Colonic mucosa (tissue), 4 donors: ENCODE measurements at regions not wholly inside any gene's neighbourhood (a gene's known extent, or its start where the extent isn't known, plus 50 kb on each side); places are given as distances from the start of the nearest gene placed in this dataset.

Experiments used
- DNase-seq: peaks from one replicate; pipeline ENCODE4 v3.0.0-alpha.2; 2020
- H3K27ac ChIP-seq: fragments of 200-600 bp; one replicate; pipeline ENCODE4 v1.8.0; 2021
- H3K27me3 ChIP-seq: fragments of 200-600 bp; one replicate; pipeline ENCODE4 v1.8.0; 2021
- H3K36me3 ChIP-seq: fragments of 200-600 bp; one replicate; pipeline ENCODE4 v1.8.0; 2021
- H3K4me1 ChIP-seq: fragments of 200-600 bp; one replicate; pipeline ENCODE4 v1.8.0; 2021; ENCODE audit warnings: mild to moderate bottlenecking
- H3K4me3 ChIP-seq: fragments of 200-600 bp; one replicate; pipeline ENCODE4 v1.8.0; 2021
- H3K9ac ChIP-seq, 2 donors: one replicate each; pipeline ENCODE4 v1.7.0; 2013; ENCODE audit warnings: control low read depth in 2 of 2, low read depth in 2 of 2, low read length in 2 of 2
- H3K9me3 ChIP-seq: fragments of 200-600 bp; one replicate; pipeline ENCODE4 v1.8.0; 2021
- intact Hi-C: fragments of 100-400 bp; cut with DNase I; formaldehyde crosslinking; loops from one replicate; pipeline ENCODE4 v1.14.1; 2022
- TF ChIP-seq, protein P1 (sequence below): fragments of 200-600 bp; IDR thresholded peaks from one replicate; pipeline ENCODE4 v1.8.0; 2022; ENCODE audit warnings: antibody characterized with exemption, mild to moderate bottlenecking
- donor health status: healthy.
- donor health status: DM: no; HTN: no; CAD: no.
- donor health status: DM: no; HTN: no; CAD: no.

DNA sequence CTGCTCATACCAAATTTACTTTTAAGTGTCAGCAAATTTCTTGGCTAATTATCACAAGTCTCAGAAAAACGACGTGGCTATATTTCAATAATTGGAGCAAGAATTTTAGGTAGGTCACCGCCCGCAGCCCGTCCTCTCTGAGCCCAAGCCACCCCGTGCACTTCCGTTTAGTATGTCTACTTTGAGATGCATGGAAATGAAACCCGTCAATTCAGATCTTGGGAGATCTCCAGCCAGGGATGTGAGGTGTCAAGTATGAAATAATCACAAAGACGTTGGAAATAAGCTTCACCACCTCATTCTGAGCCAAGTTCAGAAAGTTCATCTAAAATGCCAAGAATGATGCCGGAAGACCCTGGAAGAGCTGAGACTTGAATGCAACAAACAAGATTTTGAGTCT, 132.6 kb upstream of the IRF2BP2 start:
- Histone ChIP-seq H3K36me3 (no peaks in the 10 kb centered on the region), H3K9me3 (no peaks in the 10 kb centered on the region), H3K4me1 (no peaks in the 10 kb centered on the region), H3K27ac (no peak overlapping the region), H3K9ac (no peak overlapping the region), H3K27me3 (no peaks in the 10 kb centered on the region), H3K4me3 (no peak overlapping the region)
- intact Hi-C loops, result no loop called here
- DNase-seq, result no peak
- TF ChIP-seq, protein P1, sequence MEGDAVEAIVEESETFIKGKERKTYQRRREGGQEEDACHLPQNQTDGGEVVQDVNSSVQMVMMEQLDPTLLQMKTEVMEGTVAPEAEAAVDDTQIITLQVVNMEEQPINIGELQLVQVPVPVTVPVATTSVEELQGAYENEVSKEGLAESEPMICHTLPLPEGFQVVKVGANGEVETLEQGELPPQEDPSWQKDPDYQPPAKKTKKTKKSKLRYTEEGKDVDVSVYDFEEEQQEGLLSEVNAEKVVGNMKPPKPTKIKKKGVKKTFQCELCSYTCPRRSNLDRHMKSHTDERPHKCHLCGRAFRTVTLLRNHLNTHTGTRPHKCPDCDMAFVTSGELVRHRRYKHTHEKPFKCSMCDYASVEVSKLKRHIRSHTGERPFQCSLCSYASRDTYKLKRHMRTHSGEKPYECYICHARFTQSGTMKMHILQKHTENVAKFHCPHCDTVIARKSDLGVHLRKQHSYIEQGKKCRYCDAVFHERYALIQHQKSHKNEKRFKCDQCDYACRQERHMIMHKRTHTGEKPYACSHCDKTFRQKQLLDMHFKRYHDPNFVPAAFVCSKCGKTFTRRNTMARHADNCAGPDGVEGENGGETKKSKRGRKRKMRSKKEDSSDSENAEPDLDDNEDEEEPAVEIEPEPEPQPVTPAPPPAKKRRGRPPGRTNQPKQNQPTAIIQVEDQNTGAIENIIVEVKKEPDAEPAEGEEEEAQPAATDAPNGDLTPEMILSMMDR, result no peak

DNA sequence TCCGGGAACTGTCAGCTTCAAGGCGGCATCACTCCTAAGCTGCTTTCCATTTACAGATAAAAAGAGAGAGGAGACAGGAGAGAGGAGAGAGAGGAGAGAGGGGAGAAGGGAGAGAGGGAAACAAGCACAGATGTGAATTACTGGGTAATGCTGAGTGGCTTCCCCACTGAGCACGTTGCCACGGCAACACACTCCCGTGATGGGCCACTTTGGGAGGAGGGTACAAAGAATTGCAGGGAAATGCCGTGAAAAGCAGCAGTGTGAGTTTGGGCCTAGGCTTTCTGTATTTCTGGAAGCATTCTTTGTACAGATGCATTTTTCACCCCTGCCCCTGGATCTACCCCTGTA, 128.0 kb upstream of the IRF2BP2 start:
- no peak overlapping the region for H3K27ac ChIP-seq
- H3K4me3 ChIP-seq, result no peak overlapping the region
- no peaks in the 10 kb centered on the region for H3K4me1 ChIP-seq
- no peaks in the 10 kb centered on the region for H3K9me3 ChIP-seq
- TF ChIP-seq, protein P1, result no peak
- no peak overlapping the region for H3K9ac ChIP-seq
- intact Hi-C loops, result no loop called here
- DNase-seq, result no peak
- H3K27me3 ChIP-seq, result no peaks in the 10 kb centered on the region
- H3K36me3 ChIP-seq, result no peaks in the 10 kb centered on the region

DNA sequence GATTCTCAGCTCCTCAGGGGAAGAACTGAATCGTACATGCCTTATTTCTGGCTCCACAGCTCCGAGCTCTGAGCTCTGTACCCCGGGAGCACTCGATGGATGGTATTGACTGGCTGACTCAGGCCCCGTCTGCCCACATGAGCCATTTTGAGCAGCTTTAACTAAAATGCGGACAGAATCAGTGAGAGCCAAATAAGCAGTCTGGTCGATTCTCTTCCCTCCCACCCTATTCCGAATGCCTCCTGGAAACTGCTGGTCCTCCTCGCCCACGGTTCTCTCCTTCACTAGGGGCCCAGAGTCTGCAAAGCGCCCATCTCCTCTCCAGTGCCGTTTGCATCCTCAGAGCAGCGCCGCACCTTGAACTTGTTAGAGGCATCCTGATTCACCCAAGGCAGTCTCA, 125.9 kb upstream of the IRF2BP2 start:
- H3K4me1 ChIP-seq, result no peaks in the 10 kb centered on the region
- no peak overlapping the region for H3K27ac ChIP-seq
- TF ChIP-seq, protein P1, result no peak
- H3K27me3 ChIP-seq, result no peaks in the 10 kb centered on the region
- no peak overlapping the region for H3K4me3 ChIP-seq
- no peak overlapping the region for H3K9ac ChIP-seq
- intact Hi-C loops, result no loop called here
- no peak for DNase-seq
- no peaks in the 10 kb centered on the region for H3K9me3 ChIP-seq
- H3K36me3 ChIP-seq, result no peaks in the 10 kb centered on the region

DNA sequence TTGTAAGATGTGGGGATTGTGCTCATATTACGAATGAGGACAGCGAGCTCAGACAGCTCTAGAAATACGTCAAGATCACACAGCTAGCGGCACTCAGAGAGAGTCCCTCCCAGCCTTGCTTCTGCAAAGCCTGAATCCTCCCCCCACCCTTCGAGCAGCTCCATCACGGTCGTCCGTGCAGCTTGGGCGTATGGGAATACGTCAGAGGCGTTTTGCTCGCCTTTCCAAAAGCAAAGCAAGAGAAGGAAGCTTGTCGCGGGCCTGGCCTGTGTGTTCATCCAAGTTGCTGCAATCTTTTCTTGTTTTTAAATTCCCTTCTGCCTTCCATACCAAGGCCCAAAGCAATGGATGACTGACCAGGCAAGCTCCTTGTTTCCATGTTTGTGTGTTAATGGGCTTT, 125.5 kb upstream of the IRF2BP2 start:
- Histone ChIP-seq H3K27ac (no peak overlapping the region), H3K9me3 (no peaks in the 10 kb centered on the region), H3K36me3 (no peaks in the 10 kb centered on the region), H3K4me3 (no peak overlapping the region), H3K27me3 (no peaks in the 10 kb centered on the region), H3K9ac (no peak overlapping the region), H3K4me1 (no peaks in the 10 kb centered on the region)
- intact Hi-C loops, result no loop called here
- DNase-seq, result no peak
- TF ChIP-seq, protein P1, result no peak

DNA sequence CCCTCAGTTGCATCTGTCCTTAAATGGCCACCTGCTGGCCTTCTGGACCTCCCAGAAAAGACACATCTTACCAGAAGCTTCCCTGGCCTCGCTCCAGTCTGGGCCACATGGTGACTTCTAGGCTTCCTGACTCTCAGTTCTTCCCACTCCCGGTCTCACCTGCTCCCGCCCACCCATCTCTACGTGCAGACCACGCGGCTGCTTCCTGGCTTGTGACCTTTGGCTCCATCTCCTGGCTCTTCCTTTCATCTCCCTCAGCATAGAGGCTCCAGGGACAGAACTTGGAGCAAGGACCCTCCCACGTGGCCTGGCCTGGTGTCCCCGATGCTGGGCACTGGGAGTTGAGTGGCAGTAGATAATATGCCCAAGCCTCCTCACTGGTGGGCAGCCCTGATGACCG, 124.9 kb upstream of the IRF2BP2 start:
- Histone ChIP-seq H3K27ac (no peak overlapping the region), H3K36me3 (no peaks in the 10 kb centered on the region), H3K4me3 (no peak overlapping the region), H3K9me3 (no peaks in the 10 kb centered on the region), H3K4me1 (no peaks in the 10 kb centered on the region), H3K9ac (no peak overlapping the region), H3K27me3 (no peaks in the 10 kb centered on the region)
- DNase-seq, result no peak
- intact Hi-C loops, result no loop called here
- TF ChIP-seq, protein P1, result no peak

DNA sequence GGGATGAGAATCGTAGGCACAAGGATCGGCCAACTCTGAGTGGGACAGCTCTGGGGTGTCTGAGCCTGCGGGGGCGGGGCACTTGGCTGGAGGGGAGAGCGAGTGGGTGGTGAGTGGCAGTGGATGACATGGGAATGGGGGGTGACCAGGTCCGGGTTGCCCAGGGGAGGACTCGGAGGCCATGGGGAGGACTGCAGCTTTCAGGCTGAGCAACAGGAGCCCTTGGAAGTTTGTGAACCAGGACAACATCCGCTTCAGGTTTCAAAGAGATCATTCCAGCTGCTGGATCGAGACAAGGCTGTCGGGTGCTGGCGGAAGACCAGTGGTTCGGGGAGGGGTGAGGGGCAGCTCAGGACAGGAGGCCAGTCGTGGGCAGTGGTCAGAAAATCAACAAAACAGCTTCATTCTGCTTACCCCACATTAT, 124.4 kb upstream of the IRF2BP2 start:
- DNase-seq, result no peak
- no peaks in the 10 kb centered on the region for H3K9me3 ChIP-seq
- H3K27ac ChIP-seq, result no peak overlapping the region
- H3K27me3 ChIP-seq, result no peaks in the 10 kb centered on the region
- TF ChIP-seq, protein P1, result no peak
- no peaks in the 10 kb centered on the region for H3K4me1 ChIP-seq
- no peak overlapping the region for H3K9ac ChIP-seq
- no peaks in the 10 kb centered on the region for H3K36me3 ChIP-seq
- H3K4me3 ChIP-seq, result no peak overlapping the region
- intact Hi-C loops, result no loop called here
